H1 (cell line): ENCODE measurements at regions not wholly inside any gene's neighbourhood (a gene's known extent, or its start where the extent isn't known, plus 50 kb on each side); places are given as distances from the start of the nearest gene placed in this dataset.

Experiments
- BCL11A ChIP-seq, 2 experiments: IDR thresholded peaks; one replicate each; pipeline ENCODE4 v1.6.1; 2011; ENCODE audit warnings: low read depth in 2 of 2, low read length in 2 of 2, mild to moderate bottlenecking in 2 of 2
- JUN ChIP-seq: IDR thresholded peaks from 2 replicates; pipeline ENCODE4 v1.6.1; 2011; ENCODE audit warnings: low read depth, mild to moderate bottlenecking, improper control_type of control experiment, low read length
- TF ChIP-seq, protein P1 (sequence below): IDR thresholded peaks from 2 replicates; pipeline ENCODE4 v1.6.1; 2012; ENCODE audit warnings: inconsistent platforms
- TF ChIP-seq, protein P2 (sequence below): IDR thresholded peaks from 2 replicates; pipeline ENCODE4 v1.6.1; 2012; ENCODE audit warnings: inconsistent platforms

DNA sequence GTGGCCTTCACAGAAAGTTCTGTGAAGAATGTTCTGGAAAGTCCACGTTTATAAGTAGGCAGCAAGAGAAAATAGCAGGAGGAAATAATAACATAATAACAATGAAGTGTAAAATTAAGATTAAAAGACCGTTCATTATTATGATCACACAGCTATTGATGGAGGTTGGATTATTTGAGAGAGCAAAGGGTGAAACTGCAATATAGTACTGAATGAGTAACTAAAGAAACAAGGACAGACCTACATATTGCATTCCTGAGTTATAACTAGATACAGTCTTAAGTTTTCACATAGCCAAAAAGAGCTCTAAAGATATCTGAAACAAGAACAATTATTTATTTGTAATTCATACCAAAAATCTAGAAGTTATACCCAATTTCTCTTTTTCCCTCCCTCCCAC, 122.9 kb upstream of the TMEM164 start (continued):
- TF ChIP-seq, protein P1, sequence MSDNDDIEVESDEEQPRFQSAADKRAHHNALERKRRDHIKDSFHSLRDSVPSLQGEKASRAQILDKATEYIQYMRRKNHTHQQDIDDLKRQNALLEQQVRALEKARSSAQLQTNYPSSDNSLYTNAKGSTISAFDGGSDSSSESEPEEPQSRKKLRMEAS, result no peak
- TF ChIP-seq, protein P2, sequence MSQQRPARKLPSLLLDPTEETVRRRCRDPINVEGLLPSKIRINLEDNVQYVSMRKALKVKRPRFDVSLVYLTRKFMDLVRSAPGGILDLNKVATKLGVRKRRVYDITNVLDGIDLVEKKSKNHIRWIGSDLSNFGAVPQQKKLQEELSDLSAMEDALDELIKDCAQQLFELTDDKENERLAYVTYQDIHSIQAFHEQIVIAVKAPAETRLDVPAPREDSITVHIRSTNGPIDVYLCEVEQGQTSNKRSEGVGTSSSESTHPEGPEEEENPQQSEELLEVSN, result no peak
- no peak for TF ChIP-seq JUN
- TF ChIP-seq BCL11A (IDR thresholded peaks at IDR 0.05; ENCODE audit: low read depth in 2 of 2, low read length in 2 of 2), result no peak
